ENCODE measurements at regions not wholly inside any gene's neighbourhood (a gene's known extent, or its start where the extent isn't known, plus 50 kb on each side); places are given as distances from the start of the nearest gene placed in this dataset.

DNA sequence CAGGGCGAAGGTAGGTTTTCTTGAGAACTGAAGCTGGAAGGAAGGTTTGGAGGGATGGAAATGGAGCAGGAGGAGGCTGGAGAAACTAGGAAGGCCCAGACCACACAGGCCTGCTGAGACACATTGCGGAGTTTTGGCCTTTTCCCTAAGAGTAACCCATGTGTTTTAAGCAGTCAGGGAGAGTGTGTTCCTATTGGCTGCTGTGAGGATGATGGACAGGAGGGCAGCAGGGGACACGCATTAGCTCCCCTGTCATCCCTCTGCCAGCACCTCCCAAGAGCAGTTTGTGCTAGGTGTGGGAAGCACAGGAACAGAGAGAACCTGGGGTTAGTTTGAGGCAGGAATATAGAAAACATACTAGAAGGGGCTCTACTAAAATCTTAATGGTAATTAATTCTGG is 842.1 kb downstream of the TBC1D22A start:
- no peak for DNase-seq

DNA sequence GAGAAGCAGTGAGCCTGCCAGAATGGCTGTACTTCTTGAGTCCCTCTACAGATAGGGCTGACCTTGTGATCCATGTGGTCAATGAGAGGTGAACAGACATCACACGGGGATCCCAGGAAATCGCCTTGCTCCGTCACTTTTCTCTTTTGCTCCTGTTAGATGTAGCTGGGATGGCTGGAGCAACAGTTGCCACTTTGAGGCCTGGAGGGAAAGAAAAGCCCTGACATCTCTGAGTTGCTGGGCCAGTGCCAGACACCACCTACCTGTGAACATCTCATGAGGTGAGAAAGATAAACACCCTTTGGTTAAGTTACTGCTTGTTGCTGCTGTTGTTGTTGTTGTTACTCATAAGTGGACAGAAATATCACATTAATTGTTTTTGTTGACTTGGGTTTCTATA is 840.3 kb downstream of the TBC1D22A start:
- DNase-seq = no peak

DNA sequence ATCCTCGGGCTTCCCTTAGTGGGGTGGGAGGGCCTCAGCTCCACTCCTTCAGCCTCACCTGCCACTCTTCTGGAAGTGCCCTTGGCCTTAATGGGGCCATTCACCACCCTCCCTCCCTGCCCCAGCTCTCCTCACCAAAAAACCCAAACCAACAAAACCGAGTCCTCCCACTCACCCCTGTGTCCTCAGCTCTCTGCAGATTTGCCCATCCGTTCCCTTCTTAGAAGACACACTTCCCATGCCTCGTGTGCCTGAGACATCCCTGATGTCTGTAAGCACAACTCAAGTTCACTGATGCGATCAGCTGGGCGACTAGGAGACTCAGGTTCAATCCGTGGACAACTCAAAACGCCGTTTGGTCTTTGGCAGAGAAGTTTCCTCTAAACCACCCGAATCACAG is 839.2 kb downstream of the TBC1D22A start:
- no peak for DNase-seq

DNA sequence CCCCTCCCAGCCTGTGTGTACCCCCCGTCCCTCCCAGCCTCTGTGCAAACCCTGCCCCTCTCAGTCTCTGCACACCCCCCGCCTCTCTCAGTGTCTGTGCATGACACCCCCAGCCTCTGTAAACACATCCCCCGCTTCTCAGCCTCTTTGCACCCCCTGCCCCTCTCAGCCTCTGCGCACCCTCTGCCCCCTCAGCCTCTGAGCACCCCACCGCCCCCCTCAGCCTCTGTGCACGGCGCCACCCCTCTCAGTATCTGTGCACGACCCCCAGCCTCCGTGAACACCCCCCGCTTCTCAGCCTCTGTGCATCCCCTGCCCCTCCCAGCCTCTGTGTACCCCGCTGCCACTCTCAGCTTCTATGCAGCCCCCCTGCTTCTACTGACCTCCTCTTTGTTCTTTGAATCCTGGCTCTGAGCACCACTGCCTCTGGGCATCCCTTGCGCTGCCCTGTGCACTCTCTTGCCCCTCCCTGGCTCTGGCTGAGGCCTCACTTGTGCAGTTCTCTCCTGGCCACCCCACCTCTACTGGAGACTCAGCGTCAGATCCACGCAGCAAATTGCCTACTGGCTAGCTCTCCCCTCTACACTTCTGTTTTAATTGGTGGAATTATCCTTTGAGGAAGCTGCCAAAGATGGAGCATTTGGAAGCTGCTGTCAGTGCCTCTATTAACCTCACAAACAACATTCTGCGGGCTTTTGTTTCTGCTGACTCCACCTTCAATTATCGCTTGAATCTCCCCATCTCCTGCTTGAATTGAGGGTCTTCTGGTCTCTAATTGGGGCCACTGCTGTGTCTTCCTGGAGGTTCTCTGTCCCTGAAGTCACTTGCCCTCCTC is 838.6 kb downstream of the TBC1D22A start:
- DNase-seq = no peak

DNA sequence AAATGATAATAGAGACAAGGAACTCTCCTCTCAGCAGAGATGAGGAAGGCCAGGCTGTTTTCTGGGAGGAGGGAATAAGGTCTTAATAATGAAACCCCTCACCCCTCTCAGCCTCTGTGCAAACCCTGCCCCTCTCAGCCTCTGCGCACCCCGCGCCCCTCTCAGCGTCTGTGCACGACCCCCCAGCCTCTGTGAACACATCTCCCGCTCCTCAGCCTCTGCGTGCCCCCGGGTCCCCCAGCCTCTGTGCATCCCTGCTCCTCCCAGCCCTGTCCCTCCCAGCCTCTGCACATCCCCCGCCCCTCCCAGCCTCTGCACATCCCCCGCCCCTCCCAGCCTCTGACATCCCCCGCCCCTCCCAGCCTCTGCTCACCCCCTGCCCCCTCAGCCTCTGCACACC is 837.8 kb downstream of the TBC1D22A start:
- DNase-seq = no peak

DNA sequence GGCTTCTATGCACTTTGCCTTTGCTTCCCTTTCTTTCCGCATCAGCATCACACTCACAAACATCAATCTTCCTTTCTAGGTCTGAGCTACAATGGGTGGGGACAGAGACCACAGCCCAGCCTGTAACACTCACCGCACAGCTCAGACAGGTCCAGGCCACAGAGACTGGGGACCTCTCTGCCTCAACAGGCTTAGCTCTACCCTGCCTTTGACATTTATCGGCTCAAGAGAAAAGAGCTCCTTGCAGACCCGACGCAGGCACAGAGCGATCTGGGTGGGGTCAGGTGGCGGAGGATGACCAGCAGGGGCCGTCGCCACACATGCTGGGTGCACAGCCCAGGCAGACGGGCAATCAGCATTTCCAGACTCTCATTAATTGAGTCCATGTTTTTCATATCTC is 837.3 kb downstream of the TBC1D22A start:
- no peak for DNase-seq

DNA sequence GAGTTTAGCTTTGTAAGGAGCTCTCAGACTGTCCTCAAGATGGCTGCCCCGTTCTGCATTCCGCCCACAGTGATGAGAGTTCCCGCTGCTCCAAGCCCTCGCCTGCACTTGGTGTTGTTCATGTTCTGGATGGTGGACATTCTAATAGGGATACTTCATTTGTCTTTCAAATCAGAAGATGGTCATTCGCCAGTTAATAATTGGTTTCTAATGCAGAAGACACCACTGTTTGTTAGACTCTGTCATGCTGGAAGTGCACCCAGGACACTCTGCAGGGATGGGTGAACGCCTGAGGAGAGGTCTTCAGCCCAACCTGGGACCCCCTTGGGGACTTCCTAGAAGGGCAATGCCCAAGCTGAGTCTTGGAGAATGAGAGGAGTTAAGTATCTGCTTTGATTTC is 836.4 kb downstream of the TBC1D22A start:
- DNase-seq = no peak

DNA sequence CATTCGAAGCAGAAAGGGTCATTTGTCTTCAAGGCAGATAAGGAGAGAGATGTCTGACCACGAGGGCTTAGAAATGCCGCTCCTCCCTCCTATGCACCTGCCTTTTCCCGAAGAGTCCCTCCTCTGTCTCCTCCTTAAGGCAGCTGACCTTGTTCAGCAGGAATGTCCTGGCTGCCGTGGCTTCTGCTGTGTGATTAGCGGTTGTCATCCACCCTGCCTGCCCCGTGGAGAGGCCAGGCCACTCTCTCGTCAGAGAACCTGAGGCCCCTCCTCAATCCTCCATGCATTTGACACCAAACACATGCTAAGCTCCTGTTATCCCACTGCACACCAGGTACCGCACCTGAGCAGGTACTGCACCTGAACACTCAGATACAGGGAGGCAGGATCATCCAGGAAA is 834.6 kb downstream of the TBC1D22A start:
- DNase-seq = no peak

DNA sequence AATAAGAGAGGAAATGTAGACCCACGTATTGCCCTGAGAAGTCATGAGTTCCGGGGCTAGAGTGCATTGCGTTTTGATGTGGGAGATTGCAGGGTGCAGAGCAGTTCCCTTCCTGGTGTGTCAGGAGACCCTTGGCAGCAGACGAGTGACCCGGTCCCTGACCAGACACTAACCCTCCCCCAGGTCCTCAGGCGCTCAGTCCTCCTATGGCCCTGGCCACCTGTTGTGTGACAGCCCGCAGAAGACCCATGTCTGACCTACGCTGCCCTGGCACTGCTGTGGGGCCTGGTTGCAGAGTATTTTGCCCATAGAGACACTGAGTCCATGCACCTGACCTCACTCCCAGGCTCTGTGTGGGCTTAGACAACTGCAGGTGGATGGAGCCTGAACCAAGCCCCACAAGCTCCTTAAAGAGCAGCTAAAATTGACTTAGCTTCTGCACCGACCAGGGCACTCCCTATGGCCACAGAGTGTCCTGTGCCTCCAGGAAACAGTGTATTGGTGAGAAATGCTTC is 833.8 kb downstream of the TBC1D22A start:
- DNase-seq = no peak

DNA sequence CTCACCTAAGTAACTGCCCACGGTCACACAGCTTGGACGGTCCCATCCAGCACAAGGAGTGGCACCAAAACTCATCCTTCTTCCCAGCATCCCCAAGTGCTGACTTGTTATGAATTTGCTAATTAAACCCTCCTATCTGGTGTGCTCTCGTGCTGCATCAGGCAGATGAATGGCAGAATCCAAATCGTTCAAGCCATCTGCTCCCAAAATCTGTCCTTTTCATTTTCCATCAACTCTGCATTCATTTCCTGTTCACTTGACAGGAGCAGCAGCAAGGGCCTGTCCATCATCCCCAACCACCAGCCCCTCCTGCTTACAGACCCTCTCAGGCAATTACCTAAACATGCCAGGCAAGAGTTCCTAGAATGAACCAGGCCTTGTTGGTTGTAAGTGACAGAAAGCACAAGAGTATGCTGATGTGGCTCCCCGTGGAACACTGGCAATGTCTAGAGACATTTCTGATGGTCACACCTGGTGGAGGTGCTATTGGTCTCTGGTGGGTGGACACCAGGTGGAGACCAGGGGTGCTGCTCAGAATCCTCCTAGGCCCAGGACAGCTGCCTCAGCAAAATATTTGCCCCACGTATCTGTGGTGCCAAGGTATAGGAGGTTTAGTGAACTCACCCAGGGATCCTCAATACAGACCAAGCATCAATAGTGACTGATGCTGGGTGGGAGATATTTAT is 832.5 kb downstream of the TBC1D22A start:
- DNase-seq = no peak

DNA sequence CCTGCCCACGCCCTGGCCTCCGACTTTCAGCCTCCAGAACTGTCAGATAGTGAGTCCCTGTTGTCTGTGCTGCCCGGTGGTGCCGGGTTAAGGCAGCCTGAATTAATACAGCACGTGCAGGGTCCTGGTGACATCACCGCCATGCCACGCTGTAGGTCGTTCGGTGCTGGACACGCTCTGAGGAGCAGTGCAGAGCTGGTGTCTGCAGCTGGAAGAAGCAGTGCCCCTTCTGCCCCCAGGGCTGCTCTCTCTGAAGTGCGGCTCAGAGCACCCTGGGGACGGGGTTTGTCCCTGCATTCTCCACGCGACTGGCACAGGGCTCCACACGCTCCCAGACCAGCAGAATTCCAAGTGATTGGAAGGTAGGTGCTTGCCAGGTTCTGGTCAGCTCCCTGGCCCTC is 831.5 kb downstream of the TBC1D22A start:
- no peak for DNase-seq

DNA sequence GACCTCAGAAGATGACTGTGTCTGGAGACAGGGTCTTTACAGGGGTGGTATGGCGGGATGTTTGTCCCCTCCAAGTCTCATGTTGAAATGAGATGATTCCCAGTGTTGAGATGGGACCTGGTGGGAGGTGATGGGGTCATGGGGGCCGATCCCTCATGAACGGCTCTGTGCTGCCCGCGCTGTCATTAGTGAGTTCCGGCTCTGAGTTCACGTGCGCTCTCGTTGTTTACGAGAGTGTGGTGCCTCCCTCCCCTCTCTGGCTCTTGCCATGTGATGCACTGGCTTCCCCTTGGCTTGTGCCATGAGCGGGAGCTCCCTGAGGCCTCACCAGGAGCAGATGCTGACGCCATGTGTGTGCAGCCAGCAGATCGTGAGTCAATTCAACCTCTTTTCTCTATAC is 830.8 kb downstream of the TBC1D22A start:
- no peak for DNase-seq

DNA sequence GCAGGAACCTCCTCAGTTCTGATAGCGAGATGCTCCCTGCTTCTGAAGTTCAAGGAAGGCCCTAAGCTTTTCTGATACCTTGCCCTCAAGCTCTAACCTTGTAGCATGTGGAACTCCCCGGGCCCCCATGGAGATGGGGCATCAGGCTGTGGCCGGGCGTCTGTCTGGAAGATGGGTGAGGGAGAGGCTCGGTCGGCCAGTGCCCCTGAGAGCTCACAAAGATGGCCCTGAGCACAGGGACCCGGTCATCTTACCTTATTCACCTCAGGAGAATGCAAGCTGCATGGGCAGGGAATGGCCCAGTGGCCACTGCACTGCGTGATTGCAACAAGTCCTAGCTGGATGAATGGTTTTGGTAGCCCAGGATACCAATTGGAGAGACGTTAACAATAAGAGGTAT is 830.3 kb downstream of the TBC1D22A start:
- DNase-seq = no peak

DNA sequence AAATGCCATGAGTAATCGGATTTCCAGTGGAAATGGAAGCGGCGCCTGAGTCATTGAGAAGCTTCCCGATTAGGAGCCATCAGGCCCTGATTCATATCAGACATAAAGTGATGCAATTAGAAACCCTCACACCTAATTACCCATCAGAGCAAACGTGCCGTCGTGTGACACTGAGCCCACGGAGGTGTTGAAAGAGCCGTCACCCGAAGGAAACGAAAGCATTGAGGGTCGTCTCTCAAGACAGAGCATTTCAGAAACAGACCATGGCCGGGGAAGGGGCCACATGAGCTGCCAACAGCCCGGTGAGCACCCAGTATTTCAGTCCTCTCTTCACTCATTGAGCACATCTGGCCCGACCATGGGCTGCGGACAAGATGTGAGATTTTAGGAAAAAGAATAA is 829.3 kb downstream of the TBC1D22A start:
- DNase-seq = no peak

DNA sequence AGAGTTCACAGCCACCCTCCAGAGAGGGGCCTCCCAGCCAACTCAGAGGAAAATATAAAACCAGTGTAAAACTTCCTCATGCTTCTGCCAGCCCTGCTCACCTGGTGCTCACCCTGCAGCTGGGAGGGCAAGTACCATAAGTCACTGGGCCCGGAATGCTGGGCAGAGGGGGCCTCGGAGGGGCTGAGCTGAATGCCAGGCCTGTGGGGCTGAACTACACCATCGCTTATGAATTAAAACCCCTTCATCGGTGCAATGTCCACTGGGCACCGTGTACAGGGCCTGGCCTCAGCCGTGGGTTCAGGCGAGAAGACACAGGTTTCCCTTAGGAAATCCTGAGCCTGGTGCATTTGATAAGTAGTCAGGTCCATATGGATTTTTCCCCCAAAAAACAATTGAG is 828.6 kb downstream of the TBC1D22A start:
- DNase-seq = no peak

DNA sequence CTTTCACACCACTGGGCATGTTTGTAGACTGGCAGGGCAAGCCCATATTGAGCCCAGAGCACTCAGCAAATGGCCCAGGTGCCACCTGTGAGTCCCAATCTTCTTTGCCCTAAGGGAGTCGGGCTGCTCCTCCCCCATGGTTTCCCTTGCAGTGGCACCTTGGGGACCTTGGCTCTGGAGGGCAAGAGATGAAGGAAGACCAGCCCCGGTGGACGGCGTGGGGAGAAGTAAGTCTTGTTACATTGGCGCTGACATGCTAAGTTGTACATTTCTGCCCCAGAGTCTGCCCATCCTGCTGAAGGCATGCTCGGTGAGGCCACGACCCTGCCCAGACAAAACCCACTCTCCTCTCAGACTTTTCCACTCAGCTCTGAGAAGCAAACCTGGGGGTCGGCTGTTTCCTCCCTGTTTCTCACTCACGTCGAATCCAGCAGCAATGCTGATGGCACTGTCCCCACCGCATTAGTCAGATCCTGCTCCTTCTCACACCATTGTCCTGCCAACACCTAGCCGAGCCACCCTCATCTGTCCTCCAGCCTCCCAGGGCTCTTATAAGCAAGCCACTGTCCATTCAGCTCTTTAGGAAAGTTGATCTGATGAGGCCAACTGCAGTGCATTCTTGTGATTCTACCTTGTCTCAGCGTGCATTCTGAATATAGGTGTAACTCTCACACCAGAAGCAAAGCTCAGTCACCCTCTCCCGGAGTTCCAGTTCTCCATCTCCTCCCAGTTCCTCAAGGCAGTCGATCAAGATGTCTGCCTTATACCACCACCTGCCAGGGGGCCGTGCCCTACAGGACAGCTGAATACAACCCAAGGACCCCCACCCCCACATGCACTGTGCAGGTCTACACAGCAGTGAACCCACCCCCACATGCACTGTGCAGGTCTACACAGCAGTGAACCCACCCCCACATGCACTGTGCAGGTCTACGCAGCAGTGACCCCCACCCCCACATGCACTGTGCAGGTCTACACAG is 827.1 kb downstream of the TBC1D22A start:
- DNase-seq = no peak

DNA sequence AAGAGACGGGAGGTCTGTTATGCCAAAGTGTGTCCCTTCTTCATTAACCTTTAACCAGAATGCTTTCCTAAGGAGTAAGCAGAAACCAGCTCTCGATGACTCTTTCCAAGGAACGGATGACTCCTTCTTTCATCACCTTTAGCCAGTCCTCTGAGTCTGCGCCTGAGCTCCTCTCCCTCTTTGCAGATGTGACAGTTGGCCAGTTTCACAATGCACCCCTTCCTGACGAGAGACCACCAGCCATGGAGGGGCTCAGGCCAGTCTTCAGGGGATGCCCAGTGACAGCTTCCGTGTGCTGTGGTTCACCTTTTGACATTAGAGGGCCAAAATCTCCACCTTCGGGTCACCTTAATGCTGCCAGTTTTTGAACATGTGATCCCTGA is 826.1 kb downstream of the TBC1D22A start:
- DNase-seq = no peak

DNA sequence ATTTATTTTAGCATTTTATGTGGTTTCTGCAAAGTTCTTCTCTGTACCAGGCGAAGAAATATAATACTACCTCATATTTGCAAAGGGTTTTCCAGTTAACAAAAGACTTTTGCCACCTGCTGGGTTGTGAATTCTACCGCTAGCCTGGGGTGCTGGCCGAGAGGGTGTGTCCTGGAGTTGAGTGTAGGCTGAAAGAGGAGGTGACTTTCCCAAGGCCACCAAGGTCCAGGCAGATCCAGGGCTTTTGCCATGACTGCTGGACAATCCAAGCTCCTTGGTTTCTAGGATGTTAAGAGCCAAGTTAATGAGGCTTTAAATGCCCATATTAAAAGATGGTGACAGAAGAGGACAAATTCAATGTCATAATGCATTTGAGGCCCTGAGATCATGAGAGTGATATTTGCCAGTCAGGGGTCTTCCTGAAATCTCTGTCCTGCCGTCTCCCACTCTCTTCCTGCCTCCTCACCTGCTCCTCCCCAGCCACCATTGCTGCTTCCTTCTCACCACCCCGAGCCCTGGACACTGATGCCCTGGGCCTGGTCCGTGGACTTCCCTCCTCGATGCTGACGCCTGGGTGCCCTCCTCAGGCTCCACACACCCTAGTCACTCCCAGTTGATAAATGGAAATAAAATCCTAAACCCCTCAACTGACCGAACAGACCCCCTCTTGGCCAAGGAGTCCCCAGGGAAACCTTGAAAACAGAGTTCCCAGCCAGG is 825.6 kb downstream of the TBC1D22A start:
- DNase-seq = no peak

DNA sequence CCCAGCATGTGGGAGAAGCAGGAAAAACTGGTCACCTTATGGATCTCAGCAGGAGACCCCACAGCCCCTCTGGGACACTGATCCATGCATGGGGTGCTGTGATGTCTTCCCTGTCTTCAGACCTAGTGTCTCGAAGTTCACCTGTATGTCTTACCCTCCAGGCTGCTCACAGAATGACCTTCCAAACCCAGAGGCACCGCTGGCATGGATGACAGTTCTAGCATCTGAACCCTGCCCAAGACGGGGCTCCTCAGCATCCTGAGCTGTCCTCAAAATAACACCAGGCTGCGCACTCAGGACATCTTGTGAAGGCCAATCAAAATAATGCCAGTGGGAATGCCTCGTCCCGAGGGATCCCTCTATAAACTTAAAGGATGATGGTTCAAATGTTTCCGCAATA is 824.9 kb downstream of the TBC1D22A start:
- DNase-seq = no peak

DNA sequence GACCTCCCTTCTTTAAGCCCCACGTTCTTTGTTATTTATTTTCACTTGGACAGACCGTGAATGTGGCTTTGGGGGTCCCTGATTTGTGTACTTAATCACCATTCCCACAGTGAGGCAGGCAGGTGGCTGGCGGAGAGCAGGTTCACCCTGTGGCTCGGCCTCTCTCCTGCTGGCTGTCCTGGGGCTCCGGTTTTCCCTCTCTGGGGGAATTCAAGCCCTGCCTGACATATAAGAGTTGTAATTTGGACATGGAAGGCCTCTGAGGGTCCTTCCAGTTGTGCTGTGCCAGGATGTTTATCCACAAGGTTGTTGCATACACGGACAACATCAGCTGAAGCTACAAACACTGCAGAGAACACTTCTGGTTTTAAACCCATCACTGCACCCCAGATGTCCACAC is 824.5 kb downstream of the TBC1D22A start:
- no peak for DNase-seq

DNA sequence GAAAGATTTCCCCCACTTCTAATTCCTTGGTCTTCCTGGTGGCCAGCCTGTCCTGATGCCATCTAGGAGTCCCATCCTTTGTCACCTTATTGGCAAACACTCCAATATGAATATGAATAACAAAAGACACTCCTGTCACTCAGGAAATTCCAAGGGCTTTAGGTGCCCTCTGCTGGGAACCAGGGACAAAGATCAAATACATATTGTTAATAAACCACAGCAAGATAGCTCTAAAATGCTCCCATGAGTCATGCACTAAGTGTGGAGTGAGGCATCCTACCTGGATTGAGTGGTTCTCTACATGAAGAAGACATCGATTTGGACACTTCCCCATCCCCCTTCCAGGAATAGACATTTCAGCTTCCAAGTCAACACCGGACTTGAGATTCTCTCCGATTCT is 823.6 kb downstream of the TBC1D22A start:
- no peak for DNase-seq

DNA sequence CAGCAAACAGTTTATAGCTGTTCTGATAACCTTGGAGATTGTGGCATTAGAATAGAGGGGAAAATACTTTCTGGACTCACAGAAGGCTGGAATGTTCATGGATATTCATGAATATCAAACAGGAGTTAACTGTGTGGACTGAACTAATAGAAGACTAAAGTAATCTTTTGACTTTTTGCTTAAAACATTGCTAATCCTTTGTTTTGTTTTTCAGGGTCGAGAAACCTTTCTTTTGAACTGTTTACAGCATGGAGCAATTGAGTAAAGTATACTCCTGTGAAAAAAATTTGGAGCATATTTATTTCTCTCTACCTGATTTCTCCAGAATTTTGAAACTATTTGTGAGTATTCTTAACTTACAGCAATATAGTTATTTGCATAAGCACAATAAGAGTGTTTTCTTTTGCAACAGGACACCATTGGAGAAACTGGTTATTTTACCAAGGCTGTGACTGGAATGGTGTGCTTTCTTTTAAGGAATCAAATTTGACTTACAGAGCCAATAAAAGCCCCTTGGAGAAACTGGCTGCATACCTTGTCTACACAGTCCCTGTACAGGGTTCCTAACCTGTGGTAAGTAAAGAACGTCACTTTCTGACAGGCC is 821.6 kb downstream of the TBC1D22A start:
- DNase-seq = no peak

Data from amniotic stem cell (primary cell).